H1 (cell line): ENCODE measurements at regions not wholly inside any gene's neighbourhood (a gene's known extent, or its start where the extent isn't known, plus 50 kb on each side); places are given as distances from the start of the nearest gene placed in this dataset.

Experiments
- KDM1A ChIP-seq: fragments of 200-600, 300-600 bp; sonication (generic); IDR thresholded peaks from 2 replicates; pipeline ENCODE4 v1.7.1; 2016; ENCODE audit warnings: mild to moderate bottlenecking, low read length, borderline replicate concordance
- POLR2A ChIP-seq, 2 experiments: IDR thresholded peaks; 1 replicate in 1 of 2; 2 replicates in 1 of 2; pipeline ENCODE4 v1.6.1; 2011; ENCODE audit warnings: low read depth in 2 of 2, low read length in 2 of 2, mild to moderate bottlenecking in 2 of 2; ENCODE audit errors: control extremely low read depth in 1 of 2
- SRF ChIP-seq: IDR thresholded peaks from 2 replicates; pipeline ENCODE4 v1.6.1; 2011; ENCODE audit warnings: mild to moderate bottlenecking, low read depth, low read length, moderate library complexity
- TF ChIP-seq, protein P1 (sequence below), 3 experiments: IDR thresholded peaks; 1 replicate in 2 of 3; 2 replicates in 1 of 3; pipeline versions ENCODE4 v1.5.1 to v1.6.1; 2011; ENCODE audit warnings: low read length in 3 of 3, mild to moderate bottlenecking in 3 of 3, inconsistent platforms in 2 of 3, low read depth in 1 of 3, moderate library complexity in 1 of 3; ENCODE audit not compliant: insufficient read depth in 1 of 3; ENCODE audit errors: control extremely low read depth in 1 of 3

DNA sequence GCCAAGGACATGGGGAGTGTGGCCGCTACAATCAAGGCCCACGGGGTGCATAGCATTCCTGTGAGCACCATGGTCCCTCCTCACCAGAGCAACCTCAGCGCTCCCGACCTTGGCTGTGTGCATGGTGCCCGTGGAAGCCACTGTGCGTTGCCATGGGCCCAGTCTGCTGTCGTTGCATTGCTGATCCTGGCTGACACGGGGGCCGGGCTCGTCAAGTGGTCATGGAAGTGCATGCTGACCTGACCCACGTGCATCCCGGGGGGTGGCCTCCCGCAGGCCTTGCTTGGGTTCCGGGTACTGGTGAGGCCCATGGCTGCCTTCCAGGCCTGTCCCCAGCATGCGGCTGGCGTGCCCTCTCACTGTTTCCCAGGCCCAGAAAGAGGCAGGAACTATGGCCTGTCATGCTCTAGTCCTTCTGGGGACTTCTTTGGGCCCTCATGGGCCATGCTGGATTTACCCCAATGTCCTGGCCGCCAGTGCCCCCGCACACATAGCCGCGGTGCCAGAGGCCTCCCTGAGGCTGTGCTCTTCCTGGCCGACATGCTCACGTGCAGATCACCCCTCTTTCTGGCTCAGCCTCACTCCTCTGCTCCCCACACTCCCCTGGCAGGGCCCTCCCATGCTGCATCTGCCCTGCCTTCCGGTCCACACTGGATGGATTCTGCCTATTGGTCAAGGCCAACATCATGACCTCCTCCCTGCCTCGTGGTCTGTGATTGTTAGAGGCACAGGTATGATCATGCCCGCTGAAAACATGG lies 1258.0 kb downstream of the BRD1 start:
- TF ChIP-seq SRF (no peak), POLR2A (IDR thresholded peaks at IDR 0.05; ENCODE audit: control extremely low read depth in 1 of 2, low read depth in 2 of 2, low read length in 2 of 2) (no peak), KDM1A (no peak)
- TF ChIP-seq, protein P1, sequence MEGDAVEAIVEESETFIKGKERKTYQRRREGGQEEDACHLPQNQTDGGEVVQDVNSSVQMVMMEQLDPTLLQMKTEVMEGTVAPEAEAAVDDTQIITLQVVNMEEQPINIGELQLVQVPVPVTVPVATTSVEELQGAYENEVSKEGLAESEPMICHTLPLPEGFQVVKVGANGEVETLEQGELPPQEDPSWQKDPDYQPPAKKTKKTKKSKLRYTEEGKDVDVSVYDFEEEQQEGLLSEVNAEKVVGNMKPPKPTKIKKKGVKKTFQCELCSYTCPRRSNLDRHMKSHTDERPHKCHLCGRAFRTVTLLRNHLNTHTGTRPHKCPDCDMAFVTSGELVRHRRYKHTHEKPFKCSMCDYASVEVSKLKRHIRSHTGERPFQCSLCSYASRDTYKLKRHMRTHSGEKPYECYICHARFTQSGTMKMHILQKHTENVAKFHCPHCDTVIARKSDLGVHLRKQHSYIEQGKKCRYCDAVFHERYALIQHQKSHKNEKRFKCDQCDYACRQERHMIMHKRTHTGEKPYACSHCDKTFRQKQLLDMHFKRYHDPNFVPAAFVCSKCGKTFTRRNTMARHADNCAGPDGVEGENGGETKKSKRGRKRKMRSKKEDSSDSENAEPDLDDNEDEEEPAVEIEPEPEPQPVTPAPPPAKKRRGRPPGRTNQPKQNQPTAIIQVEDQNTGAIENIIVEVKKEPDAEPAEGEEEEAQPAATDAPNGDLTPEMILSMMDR (IDR thresholded peaks at IDR 0.05; ENCODE audit: control extremely low read depth in 1 of 3, insufficient read depth in 1 of 3, low read depth in 1 of 3, low read length in 3 of 3), result no peak
